ENCODE measurements at regions not wholly inside any gene's neighbourhood (a gene's known extent, or its start where the extent isn't known, plus 50 kb on each side); places are given as distances from the start of the nearest gene placed in this dataset.

DNA sequence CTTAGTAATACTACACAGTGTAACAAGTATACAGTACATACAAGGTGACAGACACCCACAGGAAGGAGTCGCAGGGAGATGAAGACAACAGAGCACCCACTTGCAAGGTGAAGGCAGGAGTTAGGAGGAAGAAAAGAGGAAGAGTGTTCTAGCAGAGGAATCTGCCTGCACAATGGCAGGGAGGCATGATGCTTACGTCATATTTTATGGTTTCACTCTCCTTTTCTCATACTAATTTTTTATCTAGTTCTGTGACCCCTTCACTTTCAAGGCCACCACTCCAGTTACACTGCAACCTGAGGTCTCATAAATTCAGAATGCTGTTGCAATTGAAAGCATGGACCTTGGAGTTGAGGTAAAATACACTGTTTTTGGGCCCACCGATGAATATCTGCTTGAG, 331.7 kb downstream of the MEIS1 start:
- no peak for DNase-seq (ENCODE audit: extremely low spot score, unreplicated experiment)
- TF ChIP-seq, protein P1, sequence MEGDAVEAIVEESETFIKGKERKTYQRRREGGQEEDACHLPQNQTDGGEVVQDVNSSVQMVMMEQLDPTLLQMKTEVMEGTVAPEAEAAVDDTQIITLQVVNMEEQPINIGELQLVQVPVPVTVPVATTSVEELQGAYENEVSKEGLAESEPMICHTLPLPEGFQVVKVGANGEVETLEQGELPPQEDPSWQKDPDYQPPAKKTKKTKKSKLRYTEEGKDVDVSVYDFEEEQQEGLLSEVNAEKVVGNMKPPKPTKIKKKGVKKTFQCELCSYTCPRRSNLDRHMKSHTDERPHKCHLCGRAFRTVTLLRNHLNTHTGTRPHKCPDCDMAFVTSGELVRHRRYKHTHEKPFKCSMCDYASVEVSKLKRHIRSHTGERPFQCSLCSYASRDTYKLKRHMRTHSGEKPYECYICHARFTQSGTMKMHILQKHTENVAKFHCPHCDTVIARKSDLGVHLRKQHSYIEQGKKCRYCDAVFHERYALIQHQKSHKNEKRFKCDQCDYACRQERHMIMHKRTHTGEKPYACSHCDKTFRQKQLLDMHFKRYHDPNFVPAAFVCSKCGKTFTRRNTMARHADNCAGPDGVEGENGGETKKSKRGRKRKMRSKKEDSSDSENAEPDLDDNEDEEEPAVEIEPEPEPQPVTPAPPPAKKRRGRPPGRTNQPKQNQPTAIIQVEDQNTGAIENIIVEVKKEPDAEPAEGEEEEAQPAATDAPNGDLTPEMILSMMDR (IDR thresholded peaks at IDR 0.05) = no peak
- no peak overlapping the region for H3K27ac Mint-ChIP-seq (ENCODE audit: unreplicated experiment)
- no peaks in the 10 kb centered on the region for H3K9me3 Mint-ChIP-seq (ENCODE audit: unreplicated experiment)
- H3K36me3 Mint-ChIP-seq (ENCODE audit: unreplicated experiment) = no peaks in the 10 kb centered on the region
- H3K27me3 Mint-ChIP-seq (ENCODE audit: unreplicated experiment) = peaks cover 8% of the 10 kb centered on the region
- H3K4me3 Mint-ChIP-seq (ENCODE audit: unreplicated experiment) = no peak overlapping the region
- no peaks in the 10 kb centered on the region for H3K4me1 Mint-ChIP-seq (ENCODE audit: unreplicated experiment)

DNA sequence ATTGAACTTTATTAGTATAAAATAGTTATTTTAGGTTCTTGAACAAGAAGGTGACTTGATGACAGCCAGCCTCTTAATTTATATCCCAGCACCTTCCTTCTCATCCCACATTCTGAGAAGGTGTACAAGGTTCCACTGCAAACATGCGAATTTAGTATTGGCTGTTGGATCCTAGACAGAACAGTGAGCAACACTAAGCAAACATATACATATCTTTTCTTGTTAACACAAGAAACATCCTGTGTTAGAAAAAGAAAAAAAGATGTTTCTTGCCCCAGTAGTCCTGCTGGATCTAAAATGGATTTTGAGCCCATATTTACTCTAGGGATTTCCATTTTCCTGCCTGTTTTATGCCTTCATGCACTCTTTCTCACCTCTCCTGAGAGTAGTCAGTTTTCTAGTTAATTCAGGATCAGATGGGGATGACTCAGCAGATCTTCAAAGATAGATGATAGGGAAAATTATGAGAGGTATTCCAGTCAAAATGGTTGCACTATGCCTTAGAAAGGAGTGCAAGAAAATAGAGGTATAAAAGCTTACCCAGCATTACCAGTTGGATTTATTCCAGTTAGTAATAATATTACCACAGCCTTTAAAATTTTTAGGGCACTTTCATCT, 336.5 kb downstream of the MEIS1 start:
- H3K9me3 Mint-ChIP-seq (ENCODE audit: unreplicated experiment) = no peaks in the 10 kb centered on the region
- no peak overlapping the region for H3K4me3 Mint-ChIP-seq (ENCODE audit: unreplicated experiment)
- peaks cover 16% of the 10 kb centered on the region for H3K27me3 Mint-ChIP-seq (ENCODE audit: unreplicated experiment)
- H3K36me3 Mint-ChIP-seq (ENCODE audit: unreplicated experiment) = no peaks in the 10 kb centered on the region
- H3K27ac Mint-ChIP-seq (ENCODE audit: unreplicated experiment) = no peak overlapping the region
- TF ChIP-seq, protein P1 (IDR thresholded peaks at IDR 0.05) = no peak
- H3K4me1 Mint-ChIP-seq (ENCODE audit: unreplicated experiment) = no peaks in the 10 kb centered on the region
- DNase-seq (ENCODE audit: extremely low spot score, unreplicated experiment) = no peak

DNA sequence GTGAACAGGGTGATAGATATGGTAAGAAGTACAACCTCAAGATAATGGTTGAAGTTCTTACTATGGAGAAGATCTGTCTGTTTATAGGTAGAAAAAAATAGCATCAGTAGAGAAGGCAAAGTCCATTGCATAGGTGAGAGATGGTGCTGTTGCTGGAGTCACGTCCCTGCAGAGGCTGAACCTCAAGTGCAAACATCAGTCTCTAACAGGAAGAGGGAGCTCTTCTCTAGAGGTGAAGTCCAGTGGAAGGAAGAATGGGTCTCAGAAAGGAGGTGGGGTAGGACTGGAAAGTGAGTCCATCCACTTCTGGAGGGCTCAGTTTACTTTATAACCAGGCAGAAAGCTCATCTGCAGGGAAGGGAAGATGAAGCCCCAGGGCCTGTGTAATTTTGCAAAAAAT, 337.7 kb downstream of the MEIS1 start:
- peaks cover 25% of the 10 kb centered on the region for H3K27me3 Mint-ChIP-seq (ENCODE audit: unreplicated experiment)
- TF ChIP-seq, protein P1 (IDR thresholded peaks at IDR 0.05) = peak; percentile 12
- no peaks in the 10 kb centered on the region for H3K4me1 Mint-ChIP-seq (ENCODE audit: unreplicated experiment)
- H3K27ac Mint-ChIP-seq (ENCODE audit: unreplicated experiment) = no peak overlapping the region
- H3K9me3 Mint-ChIP-seq (ENCODE audit: unreplicated experiment) = peaks cover 5% of the 10 kb centered on the region
- no peak for DNase-seq (ENCODE audit: extremely low spot score, unreplicated experiment)
- H3K4me3 Mint-ChIP-seq (ENCODE audit: unreplicated experiment) = no peak overlapping the region
- H3K36me3 Mint-ChIP-seq (ENCODE audit: unreplicated experiment) = no peaks in the 10 kb centered on the region

DNA sequence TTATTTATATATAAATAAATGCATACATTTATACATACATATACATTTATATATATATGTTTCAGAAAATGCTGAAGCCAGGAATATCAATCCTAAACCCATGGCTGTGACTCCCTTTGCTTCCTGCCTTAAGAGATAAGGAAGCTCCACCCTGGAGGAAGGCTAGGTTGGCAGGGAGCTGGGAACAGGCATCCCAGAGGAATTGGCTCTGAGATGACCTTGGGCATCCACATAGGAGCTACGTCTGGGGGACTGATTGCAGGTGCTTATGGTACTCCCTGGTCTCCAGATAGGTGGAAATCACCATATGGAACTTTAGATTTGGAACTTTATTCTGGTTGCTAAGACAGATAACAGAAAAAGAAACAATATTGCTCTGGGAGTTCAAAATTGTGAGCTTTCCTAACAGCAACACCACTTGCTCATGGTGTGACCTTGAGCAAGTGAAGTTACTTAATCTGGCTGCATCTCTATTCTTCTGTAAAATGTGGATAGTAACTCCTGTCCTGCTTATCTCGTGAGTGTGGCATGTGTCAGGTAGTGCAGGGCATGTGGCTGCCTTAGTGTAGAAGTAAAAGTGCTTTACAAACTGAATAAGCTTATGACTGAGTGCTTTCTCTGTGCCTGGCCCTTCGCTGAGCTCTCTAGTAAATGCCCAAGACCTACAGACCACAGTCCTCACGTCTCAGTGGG, 341.0 kb downstream of the MEIS1 start:
- no peak for DNase-seq (ENCODE audit: extremely low spot score, unreplicated experiment)
- Mint-ChIP-seq H3K4me3 (ENCODE audit: unreplicated experiment) (no peak overlapping the region), H3K27me3 (ENCODE audit: unreplicated experiment) (peaks cover 32% of the 10 kb centered on the region), H3K9me3 (ENCODE audit: unreplicated experiment) (peaks cover 5% of the 10 kb centered on the region), H3K4me1 (ENCODE audit: unreplicated experiment) (no peaks in the 10 kb centered on the region), H3K27ac (ENCODE audit: unreplicated experiment) (no peak overlapping the region), H3K36me3 (ENCODE audit: unreplicated experiment) (no peaks in the 10 kb centered on the region)
- TF ChIP-seq, protein P1 (IDR thresholded peaks at IDR 0.05) = no peak

DNA sequence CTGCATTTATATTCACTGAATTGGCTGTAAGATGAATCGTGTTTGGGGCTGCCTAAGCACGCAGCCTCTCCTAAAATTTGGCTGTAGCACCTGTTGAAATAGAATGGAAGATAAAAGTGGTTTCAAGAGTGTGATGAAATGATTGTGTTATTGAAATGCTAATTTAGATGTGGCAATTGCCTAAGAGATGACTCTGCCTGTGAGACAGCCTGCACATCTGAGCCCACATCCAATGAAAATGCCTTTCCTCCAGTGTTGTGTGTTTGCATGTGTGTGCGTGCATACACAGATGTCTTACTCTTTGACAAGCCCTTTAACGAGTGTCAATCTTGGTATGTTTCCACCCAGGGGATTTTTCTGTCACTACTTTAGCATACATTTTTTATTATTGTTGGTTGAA, 346.9 kb downstream of the MEIS1 start:
- peaks cover 23% of the 10 kb centered on the region for H3K27me3 Mint-ChIP-seq (ENCODE audit: unreplicated experiment)
- no peak overlapping the region for H3K27ac Mint-ChIP-seq (ENCODE audit: unreplicated experiment)
- no peaks in the 10 kb centered on the region for H3K4me1 Mint-ChIP-seq (ENCODE audit: unreplicated experiment)
- H3K4me3 Mint-ChIP-seq (ENCODE audit: unreplicated experiment) = no peak overlapping the region
- peaks cover 5% of the 10 kb centered on the region for H3K9me3 Mint-ChIP-seq (ENCODE audit: unreplicated experiment)
- no peak for DNase-seq (ENCODE audit: extremely low spot score, unreplicated experiment)
- H3K36me3 Mint-ChIP-seq (ENCODE audit: unreplicated experiment) = no peaks in the 10 kb centered on the region
- TF ChIP-seq, protein P1 (IDR thresholded peaks at IDR 0.05) = no peak
